ENCODE measurements at regions not wholly inside any gene's neighbourhood (a gene's known extent, or its start where the extent isn't known, plus 50 kb on each side); places are given as distances from the start of the nearest gene placed in this dataset.

DNA sequence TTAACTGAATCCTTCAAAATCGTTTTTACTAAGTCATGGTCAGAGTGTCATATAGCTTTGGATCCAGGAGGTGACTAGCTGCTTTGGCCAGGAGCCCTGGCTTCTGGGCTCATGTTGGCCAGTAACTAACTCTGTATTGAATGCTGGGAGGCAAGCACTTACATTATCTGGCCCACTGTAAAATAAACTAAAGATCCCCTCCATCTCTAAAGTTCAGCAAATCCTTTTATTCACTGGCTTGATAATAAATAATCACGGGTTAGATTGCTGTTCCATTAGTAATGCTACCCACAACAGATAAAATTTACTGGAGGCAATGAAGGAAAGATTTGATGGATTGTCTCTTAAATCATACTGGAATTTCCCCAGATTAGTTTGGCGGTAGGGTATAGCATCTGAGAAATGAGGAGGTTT is 382.2 kb upstream of the TLE4 start:
- Mint-ChIP-seq H3K36me3 (no peaks in the 10 kb centered on the region), H3K27me3 (no peaks in the 10 kb centered on the region), H3K9me3 (peaks cover 0 to 3% (median 0%) of the 10 kb centered on the region in 5 donors), H3K4me3 (no peak overlapping the region), H3K4me1 (no peaks in the 10 kb centered on the region), H3K27ac (no peak overlapping the region)
- H3K27ac ChIP-seq (ENCODE audit: low read depth, low read length): no peak overlapping the region
- no peak overlapping the region for H3K4me3 ChIP-seq (ENCODE audit: low read length)
- H3K27me3 ChIP-seq (ENCODE audit: insufficient read depth, low read length, poor library complexity, severe bottlenecking): no peaks in the 10 kb centered on the region
- H3K4me1 ChIP-seq (ENCODE audit: insufficient read depth, low read length): no peaks in the 10 kb centered on the region
- CTCF ChIA-PET: no interaction called here
- no peaks in the 10 kb centered on the region for H3K36me3 ChIP-seq (ENCODE audit: insufficient read depth, low read length)
- DNase-seq: no peak
- POLR2A ChIA-PET: no interaction called here
- H3K9me3 ChIP-seq (ENCODE audit: low read length): no peaks in the 10 kb centered on the region

DNA sequence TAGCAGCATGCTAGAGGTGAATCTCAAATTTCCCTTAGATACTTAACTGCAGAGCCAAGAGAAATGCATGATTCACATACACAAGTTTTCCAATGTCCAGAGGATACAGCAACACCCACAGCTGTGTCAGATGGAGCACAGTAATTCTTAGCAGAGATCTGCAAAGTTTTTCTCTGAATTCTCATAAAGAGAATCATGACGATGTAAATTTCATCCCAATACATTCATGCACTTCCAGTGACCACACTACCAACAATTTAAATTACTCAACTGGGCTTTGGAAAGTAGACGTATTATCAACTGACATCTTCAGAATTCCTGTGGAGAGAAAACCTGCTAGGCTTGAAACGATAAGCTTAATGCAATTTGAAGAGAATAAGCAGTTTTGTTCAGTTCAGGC is 378.8 kb upstream of the TLE4 start:
- Mint-ChIP-seq H3K27ac (no peak overlapping the region), H3K9me3 (peaks cover 0 to 3% (median 0%) of the 10 kb centered on the region in 5 donors), H3K4me1 (no peaks in the 10 kb centered on the region), H3K27me3 (no peaks in the 10 kb centered on the region), H3K4me3 (no peak overlapping the region), H3K36me3 (no peaks in the 10 kb centered on the region)
- no peak overlapping the region for H3K27ac ChIP-seq (ENCODE audit: low read depth, low read length)
- POLR2A ChIA-PET: no interaction called here
- H3K36me3 ChIP-seq (ENCODE audit: insufficient read depth, low read length): no peaks in the 10 kb centered on the region
- CTCF ChIA-PET: no interaction called here
- H3K4me1 ChIP-seq (ENCODE audit: insufficient read depth, low read length): no peaks in the 10 kb centered on the region
- H3K27me3 ChIP-seq (ENCODE audit: insufficient read depth, low read length, poor library complexity, severe bottlenecking): no peaks in the 10 kb centered on the region
- H3K4me3 ChIP-seq (ENCODE audit: low read length): no peak overlapping the region
- H3K9me3 ChIP-seq (ENCODE audit: low read length): no peaks in the 10 kb centered on the region
- DNase-seq: no peak

DNA sequence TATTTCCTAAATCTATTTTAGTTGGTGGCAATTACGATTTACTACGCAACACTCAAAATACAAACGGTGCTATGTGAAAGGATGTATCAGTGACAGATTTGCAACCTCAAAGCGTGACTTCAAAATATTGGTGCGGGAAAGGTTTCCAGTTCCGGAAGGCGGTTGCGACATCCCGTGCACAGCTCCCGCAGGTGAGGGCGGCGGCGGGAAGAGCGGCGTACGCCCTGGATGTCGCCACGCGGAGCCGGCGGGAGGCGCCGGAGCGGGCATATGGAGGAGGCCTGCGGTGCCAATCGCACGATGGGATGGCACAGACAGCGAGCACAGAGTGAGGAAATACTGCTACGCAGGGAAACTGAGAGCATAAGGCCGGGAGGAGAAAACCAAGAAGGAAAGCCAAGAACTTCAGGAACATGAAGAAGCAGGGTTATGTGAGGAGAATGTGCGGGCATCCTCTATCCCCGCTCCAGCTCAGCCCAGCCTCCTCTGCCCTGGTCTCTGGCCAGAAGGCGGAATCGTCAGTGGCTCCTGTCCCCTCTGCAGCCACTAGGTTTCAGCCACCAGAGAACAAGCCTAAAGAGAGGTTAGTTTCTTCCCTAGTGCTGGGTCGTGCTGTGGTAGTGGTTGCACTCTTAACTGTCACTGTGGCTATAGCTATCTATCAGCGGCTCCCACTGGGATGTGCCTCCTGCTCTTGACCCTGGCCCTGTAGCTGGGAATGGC is 378.1 kb upstream of the TLE4 start:
- no peaks in the 10 kb centered on the region for H3K9me3 Mint-ChIP-seq
- Histone ChIP-seq H3K4me1 (ENCODE audit: insufficient read depth, low read length) (no peaks in the 10 kb centered on the region), H3K4me3 (ENCODE audit: low read length) (no peak overlapping the region), H3K36me3 (ENCODE audit: insufficient read depth, low read length) (no peaks in the 10 kb centered on the region), H3K27ac (ENCODE audit: low read depth, low read length) (no peak overlapping the region), H3K9me3 (ENCODE audit: low read length) (no peaks in the 10 kb centered on the region), H3K27me3 (ENCODE audit: insufficient read depth, low read length, poor library complexity, severe bottlenecking) (no peaks in the 10 kb centered on the region)
- no peak for DNase-seq
- H3K27ac Mint-ChIP-seq: no peak overlapping the region
- H3K36me3 Mint-ChIP-seq: no peaks in the 10 kb centered on the region
- ChIA-PET POLR2A (no interaction called here), CTCF (no interaction called here)
- no peak overlapping the region for H3K4me3 Mint-ChIP-seq
- H3K27me3 Mint-ChIP-seq: no peaks in the 10 kb centered on the region
- no peaks in the 10 kb centered on the region for H3K4me1 Mint-ChIP-seq

DNA sequence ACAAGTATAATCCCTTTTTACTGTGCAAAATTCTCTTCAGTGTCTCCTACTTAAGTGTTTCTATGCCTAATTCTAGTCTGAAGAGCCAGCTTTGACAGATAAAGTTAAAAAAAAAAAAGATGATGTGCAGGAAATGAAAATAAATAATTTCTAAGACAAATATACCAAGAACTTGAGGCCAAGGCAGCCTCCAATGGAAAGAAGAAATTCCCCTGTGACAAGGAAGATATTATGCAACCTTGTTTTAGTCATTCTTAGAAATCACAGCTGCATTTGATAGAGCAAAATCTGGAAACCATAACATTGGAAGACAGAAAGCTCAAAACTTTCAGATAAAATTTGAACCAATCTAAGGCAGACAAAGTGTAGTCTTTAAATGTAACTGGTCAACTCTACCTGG is 375.9 kb upstream of the TLE4 start:
- Mint-ChIP-seq H3K4me3 (no peak overlapping the region), H3K27me3 (peaks cover 0 to 3% of the 10 kb centered on the region in 2 donors), H3K27ac (no peak overlapping the region), H3K36me3 (no peaks in the 10 kb centered on the region), H3K4me1 (no peaks in the 10 kb centered on the region), H3K9me3 (no peaks in the 10 kb centered on the region)
- no peaks in the 10 kb centered on the region for H3K36me3 ChIP-seq (ENCODE audit: insufficient read depth, low read length)
- ChIA-PET POLR2A (no interaction called here), CTCF (no interaction called here)
- H3K4me3 ChIP-seq (ENCODE audit: low read length): no peak overlapping the region
- DNase-seq: no peak
- no peaks in the 10 kb centered on the region for H3K27me3 ChIP-seq (ENCODE audit: insufficient read depth, low read length, poor library complexity, severe bottlenecking)
- no peak overlapping the region for H3K27ac ChIP-seq (ENCODE audit: low read depth, low read length)
- H3K4me1 ChIP-seq (ENCODE audit: insufficient read depth, low read length): no peaks in the 10 kb centered on the region
- no peaks in the 10 kb centered on the region for H3K9me3 ChIP-seq (ENCODE audit: low read length)

DNA sequence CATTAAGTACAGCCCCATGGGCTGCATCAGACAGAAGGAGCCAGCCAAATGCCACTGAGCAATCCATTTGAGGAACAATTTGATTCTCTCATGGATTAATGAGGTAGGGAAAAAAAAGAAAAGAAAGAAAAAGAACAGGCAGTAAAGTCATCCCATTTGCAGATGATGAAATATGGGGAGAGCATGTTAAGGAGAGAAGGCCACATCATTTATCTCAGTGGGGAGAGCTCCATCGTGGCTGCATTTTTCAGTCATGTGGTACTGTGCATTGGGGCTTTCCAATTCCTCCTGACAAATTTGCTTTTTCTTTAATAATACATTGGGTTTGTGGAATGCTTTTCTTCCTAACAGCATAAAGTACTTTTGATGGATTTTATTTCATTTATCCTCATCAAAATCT is 375.2 kb upstream of the TLE4 start:
- H3K27ac Mint-ChIP-seq: no peak overlapping the region
- POLR2A ChIA-PET: no interaction called here
- H3K27ac ChIP-seq (ENCODE audit: low read depth, low read length): no peak overlapping the region
- H3K4me1 ChIP-seq (ENCODE audit: insufficient read depth, low read length): no peaks in the 10 kb centered on the region
- no peak overlapping the region for H3K4me3 ChIP-seq (ENCODE audit: low read length)
- CTCF ChIA-PET: no interaction called here
- no peak for DNase-seq
- H3K9me3 Mint-ChIP-seq: no peaks in the 10 kb centered on the region
- no peaks in the 10 kb centered on the region for H3K36me3 ChIP-seq (ENCODE audit: insufficient read depth, low read length)
- no peaks in the 10 kb centered on the region for H3K9me3 ChIP-seq (ENCODE audit: low read length)
- H3K27me3 ChIP-seq (ENCODE audit: insufficient read depth, low read length, poor library complexity, severe bottlenecking): no peaks in the 10 kb centered on the region
- no peaks in the 10 kb centered on the region for H3K36me3 Mint-ChIP-seq
- H3K27me3 Mint-ChIP-seq: peaks cover 0 to 3% of the 10 kb centered on the region in 2 donors
- no peaks in the 10 kb centered on the region for H3K4me1 Mint-ChIP-seq
- H3K4me3 Mint-ChIP-seq: no peak overlapping the region

DNA sequence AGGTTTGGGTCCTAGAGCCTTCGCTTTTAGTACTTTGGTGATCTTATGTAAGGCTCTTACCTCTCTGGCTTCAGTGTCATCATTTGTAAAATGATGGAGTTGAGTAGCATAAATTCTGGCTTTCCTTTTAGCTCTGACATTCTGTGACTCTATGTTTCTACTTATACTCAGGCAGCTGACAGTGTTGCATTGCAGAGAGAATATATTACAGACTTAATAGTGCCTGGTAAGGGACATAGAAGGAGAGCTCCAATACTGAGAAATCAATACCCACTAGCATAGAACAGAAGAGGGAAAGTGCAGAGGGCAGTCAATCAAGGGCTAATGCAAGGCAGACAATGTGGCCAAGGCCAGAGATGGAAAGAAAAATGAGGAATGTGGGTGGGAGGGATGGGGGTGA is 371.4 kb upstream of the TLE4 start:
- no peak for DNase-seq

DNA sequence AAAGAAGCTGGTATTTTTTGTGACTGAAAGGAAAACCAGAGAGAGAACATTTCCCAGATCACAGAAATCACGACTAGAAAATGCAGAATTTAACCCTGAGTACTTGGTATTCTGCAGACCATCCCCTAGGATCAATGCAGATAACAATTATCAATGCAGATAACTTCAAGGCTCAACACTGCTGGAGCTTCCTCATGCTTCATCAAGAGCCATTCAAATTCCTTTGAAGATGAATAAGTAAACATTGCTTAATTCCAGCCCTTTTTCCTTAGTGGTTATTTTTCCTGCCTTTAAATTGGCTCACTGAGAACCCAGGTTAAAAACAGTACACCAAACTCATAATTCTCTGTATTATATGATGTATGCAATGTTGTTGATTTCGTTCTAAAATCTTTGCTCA is 370.1 kb upstream of the TLE4 start:
- Mint-ChIP-seq H3K27ac (no peak overlapping the region), H3K4me3 (no peak overlapping the region), H3K4me1 (no peaks in the 10 kb centered on the region), H3K36me3 (no peaks in the 10 kb centered on the region), H3K9me3 (no peaks in the 10 kb centered on the region), H3K27me3 (peaks cover 2 to 3% of the 10 kb centered on the region in 2 donors)
- Histone ChIP-seq H3K27me3 (ENCODE audit: insufficient read depth, low read length, poor library complexity, severe bottlenecking) (no peaks in the 10 kb centered on the region), H3K4me3 (ENCODE audit: low read length) (no peak overlapping the region), H3K36me3 (ENCODE audit: insufficient read depth, low read length) (no peaks in the 10 kb centered on the region), H3K4me1 (ENCODE audit: insufficient read depth, low read length) (no peaks in the 10 kb centered on the region), H3K9me3 (ENCODE audit: low read length) (no peaks in the 10 kb centered on the region), H3K27ac (ENCODE audit: low read depth, low read length) (no peak overlapping the region)
- ChIA-PET POLR2A (no interaction called here), CTCF (no interaction called here)
- DNase-seq: no peak

More for the DNA sequence above, 371.4 kb upstream of the TLE4 start:
- no peaks in the 10 kb centered on the region for H3K4me1 ChIP-seq (ENCODE audit: insufficient read depth, low read length)
- H3K27ac Mint-ChIP-seq: no peak overlapping the region
- H3K9me3 Mint-ChIP-seq: no peaks in the 10 kb centered on the region
- H3K4me1 Mint-ChIP-seq: no peaks in the 10 kb centered on the region
- peaks cover 2 to 3% of the 10 kb centered on the region in 2 donors for H3K27me3 Mint-ChIP-seq
- H3K4me3 Mint-ChIP-seq: no peak overlapping the region
- H3K27me3 ChIP-seq (ENCODE audit: insufficient read depth, low read length, poor library complexity, severe bottlenecking): no peaks in the 10 kb centered on the region
- no peaks in the 10 kb centered on the region for H3K9me3 ChIP-seq (ENCODE audit: low read length)
- no peaks in the 10 kb centered on the region for H3K36me3 ChIP-seq (ENCODE audit: insufficient read depth, low read length)
- CTCF ChIA-PET: no interaction called here
- no peak overlapping the region for H3K27ac ChIP-seq (ENCODE audit: low read depth, low read length)
- POLR2A ChIA-PET: no interaction called here
- no peaks in the 10 kb centered on the region for H3K36me3 Mint-ChIP-seq
- H3K4me3 ChIP-seq (ENCODE audit: low read length): no peak overlapping the region

DNA sequence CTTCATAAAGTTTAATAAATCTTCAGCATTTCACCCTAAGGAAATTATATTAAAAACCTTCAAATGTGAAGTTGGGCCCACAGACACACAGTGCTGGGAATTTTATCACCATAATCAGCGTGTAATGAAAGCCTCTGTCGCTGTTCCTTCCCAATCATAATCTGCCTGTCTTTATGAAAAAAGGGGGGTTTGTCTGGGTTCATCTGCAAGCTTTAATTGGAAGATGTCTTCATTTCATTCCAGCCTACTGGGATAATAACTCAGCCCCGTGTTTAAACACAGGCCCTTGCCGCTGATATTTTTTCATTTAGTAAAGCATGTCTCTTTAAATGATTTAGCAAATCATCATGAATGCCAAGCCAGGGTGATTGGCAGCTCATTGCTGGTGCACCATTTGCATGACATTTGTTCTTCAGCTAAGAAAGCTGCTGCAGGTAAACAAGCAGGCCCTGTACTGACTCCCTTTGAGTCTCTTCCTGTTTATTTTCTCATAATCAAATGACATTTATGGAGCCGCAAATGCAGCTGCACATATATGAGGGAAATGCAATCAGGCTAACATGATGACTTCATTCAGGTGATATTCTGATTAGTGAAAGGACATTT is 362.9 kb upstream of the TLE4 start:
- H3K27me3 ChIP-seq (ENCODE audit: insufficient read depth, low read length, poor library complexity, severe bottlenecking): no peaks in the 10 kb centered on the region
- no peak for DNase-seq
- H3K36me3 Mint-ChIP-seq: no peaks in the 10 kb centered on the region
- ChIA-PET POLR2A (no interaction called here), CTCF (no interaction called here)
- H3K36me3 ChIP-seq (ENCODE audit: insufficient read depth, low read length): no peaks in the 10 kb centered on the region
- H3K9me3 Mint-ChIP-seq: no peaks in the 10 kb centered on the region
- no peak overlapping the region for H3K4me3 Mint-ChIP-seq
- H3K4me3 ChIP-seq (ENCODE audit: low read length): no peak overlapping the region
- peaks cover 0 to 4% of the 10 kb centered on the region in 2 donors for H3K27me3 Mint-ChIP-seq
- H3K27ac ChIP-seq (ENCODE audit: low read depth, low read length): no peak overlapping the region
- no peak overlapping the region for H3K27ac Mint-ChIP-seq
- no peaks in the 10 kb centered on the region for H3K9me3 ChIP-seq (ENCODE audit: low read length)
- H3K4me1 ChIP-seq (ENCODE audit: insufficient read depth, low read length): no peaks in the 10 kb centered on the region
- H3K4me1 Mint-ChIP-seq: no peaks in the 10 kb centered on the region
